Superior temporal gyrus (tissue), 1 donor: ENCODE measurements at regions not wholly inside any gene's neighbourhood (a gene's known extent, or its start where the extent isn't known, plus 50 kb on each side); places are given as distances from the start of the nearest gene placed in this dataset.
"Not testable (repeated sequence)": the region's sequence is repeated elsewhere in the genome, so short reads cannot be mapped to it uniquely, and the experiment has no call there.

Experiments
- DNase-seq: peaks from one replicate; pipeline ENCODE4 v3.0.0-alpha.2; 2016; ENCODE audit errors: extremely low spot score

DNA sequence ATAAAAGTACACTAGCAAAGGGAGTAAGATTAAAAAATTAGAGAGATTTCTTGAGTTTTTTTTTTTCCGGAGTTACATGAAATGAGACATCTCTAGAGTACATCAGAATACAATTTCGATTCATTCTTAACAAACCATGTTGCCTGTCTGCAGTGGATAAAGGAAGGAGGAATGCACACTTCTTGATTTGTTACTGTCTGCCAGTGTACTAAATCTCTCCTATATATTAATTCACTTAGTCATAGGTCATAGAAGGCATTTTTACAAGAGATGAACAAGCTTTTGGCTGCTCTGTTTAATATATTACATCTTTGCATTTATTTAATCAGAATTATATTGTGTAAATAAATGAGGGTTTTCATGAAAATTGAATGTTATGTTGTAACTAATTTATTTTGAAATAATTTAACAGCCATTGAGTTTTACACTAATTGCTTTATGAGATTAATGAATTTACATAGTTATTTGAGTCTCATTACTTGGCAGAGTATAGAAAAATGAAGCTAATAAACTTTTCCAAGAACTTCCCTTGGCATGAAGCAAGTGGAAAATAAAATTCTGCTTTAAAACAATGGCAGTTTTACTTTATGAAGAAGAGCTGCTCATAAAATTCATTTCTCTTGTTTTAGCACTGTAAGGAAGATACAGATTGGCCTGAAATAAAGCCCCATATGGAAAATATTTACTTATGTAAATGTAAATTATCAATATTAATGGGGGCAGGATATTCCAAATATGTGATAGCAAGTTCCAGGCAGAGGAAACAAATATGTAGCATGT, 1284.7 kb downstream of the BRINP3 start:
- DNase-seq: no peak

DNA sequence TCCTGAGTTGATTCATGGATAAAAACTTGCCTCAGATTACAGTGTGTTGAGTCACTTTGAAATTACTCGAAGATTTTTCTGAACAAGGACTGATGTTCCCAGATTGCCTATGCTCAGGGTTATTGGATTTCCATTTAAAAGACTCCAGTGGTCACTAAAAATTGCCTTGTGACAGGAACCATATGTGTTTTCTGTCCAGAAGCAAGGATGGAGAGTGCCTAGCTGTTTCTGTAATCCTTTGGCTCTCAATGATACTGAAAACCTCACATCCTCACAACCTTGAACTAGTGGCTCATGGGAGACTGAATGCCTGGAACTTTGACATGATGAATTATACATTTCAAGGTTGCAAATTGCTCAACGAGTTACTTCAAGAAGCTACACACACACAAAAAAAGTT, 1271.8 kb downstream of the BRINP3 start:
- DNase-seq: no peak

DNA sequence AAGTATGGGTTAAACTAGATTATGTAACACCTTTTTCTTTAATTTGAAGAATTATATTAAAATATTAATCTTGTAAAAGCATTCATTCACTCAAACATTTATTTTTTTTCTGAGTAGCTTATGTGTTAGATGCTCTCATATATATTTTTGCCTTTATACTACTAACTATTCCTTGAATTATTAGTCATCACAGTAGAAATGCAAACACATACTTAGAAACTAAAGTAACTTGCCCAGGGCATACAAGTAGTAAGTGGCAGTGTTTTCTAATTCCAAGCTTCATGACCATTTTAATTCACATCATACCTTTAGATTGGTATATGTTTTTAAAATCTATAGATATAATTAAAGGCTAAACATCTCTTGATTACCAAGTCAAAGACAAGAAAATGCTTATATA, 1271.0 kb downstream of the BRINP3 start:
- DNase-seq: no peak

DNA sequence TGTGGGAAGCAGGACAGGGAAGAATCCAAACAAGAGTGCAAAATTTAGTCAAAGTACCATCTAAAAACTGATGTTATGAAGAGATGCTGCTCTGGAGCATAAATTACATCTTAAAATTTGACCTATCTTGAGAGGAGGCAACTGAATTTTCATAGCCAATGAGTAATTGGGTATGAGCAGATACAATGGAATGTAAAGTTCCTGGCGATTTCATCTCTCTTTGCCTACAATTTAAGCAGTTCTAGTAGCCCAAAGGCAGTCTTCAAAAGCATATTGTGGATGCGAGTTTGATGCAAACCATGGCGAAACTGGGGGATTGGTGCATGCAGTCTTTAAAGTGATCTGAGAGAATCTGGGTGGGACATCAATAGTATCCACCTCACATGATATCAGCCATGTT, 1265.9 kb downstream of the BRINP3 start:
- DNase-seq: no peak

DNA sequence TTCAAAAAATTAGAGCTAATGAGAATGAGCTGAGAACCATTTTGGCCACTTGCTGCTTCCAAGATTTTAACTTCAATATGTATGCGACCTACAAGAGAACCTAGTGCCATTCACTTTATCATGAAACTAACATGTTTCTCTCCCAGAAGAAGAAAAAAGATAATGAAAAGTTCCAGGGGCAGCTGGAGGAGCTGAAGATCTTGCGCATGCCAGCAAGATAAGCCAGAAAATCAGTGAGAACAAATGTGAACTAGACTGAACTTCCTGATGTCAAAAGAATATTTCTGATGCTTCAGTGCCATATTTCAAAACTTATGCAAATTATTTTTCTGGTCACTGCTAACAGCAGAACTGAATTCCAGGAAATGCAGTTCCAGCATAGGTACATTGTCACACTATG, 1265.1 kb downstream of the BRINP3 start:
- DNase-seq: no peak

DNA sequence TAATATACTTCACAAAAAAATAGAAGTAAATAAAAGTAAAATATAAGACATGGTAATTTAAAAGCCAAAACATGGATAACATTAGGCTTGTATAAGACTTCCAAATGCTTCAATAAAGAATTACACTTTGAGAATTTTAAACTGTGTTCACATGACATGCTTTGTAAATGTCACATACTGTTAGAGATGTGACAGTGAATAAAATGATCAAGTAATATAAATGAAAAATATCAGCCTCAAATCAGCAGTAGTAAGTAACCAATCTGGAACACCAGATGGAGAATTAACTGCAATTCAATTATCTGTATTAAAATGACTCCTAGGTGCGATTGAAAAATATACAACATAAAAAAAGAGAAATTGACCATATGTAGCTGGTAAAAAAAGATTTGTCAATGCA, 1260.8 kb downstream of the BRINP3 start:
- DNase-seq: no peak

DNA sequence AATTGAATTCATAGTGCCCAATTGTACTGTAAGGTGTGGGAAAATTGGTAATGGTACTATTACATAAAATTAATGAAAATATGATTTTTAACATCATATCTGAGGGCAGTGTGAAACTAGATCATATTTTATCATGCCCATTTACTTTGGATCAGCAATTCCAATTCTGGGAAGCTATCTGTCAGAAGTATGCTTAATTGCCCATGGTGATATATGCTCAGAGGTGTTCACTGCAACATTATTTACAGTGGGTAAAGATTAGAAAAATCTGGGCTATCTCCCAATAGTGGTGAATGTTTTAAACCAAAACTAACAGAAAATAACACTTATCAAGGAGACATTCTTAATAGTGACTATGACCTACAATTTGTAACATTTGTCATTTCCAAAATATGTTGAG, 1260.0 kb downstream of the BRINP3 start:
- DNase-seq: no peak

DNA sequence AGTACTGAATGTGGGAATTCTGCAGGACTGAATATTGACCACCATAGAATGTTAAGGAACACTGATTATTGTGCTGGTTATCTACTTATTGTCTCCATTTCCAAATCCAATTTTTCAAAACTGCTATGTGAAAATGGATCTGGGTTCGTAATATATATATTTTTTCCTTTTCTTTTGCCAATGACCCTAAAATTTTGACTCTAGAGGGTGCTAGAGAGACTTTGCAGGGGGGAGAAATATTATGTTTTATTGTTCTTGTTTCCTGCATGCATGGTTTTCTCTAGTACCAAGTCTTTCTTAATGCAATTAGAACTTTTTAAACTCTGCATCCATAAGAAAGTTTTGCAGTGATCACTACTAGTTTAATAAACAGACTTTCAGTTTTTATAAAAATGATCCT, 1256.9 kb downstream of the BRINP3 start:
- DNase-seq: no peak

DNA sequence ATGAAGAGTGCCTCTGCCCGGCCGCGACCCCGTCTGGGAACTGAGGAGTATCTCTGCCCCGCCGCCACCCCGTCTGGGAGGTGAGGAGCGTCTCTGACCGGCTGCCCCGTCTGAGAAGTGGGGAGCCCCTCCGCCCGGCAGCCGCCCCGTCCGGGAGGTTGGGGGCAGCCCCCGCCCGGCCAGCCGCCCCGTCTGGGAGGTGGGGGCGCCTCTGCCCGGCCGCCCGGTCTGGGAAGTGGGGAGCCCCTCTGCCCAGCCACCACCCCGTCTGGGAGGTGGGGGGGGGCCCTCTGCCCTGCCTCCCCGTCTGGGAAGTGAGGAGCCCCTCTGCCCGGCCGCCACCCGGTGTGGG, 1251.9 kb downstream of the BRINP3 start:
- DNase-seq: not testable (repeated sequence)

DNA sequence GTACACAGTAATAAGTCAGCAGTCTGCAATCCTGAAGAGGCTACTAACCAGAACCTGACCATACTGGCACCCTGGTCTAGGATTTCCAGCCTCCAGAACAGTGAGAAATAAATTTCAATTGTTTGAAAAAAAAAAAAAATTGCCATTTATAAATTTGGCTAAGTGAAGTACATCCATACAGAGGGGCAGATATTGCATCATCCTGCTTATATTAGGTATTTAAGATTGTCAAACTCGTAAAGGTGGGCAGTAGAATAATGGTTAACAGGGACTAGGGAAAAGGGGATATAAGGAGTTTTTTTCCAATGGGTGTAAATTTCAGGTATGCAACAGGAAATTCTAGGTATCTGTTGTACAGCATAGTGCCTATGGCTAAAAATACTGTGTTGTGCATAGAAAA, 1250.9 kb downstream of the BRINP3 start:
- no peak for DNase-seq

DNA sequence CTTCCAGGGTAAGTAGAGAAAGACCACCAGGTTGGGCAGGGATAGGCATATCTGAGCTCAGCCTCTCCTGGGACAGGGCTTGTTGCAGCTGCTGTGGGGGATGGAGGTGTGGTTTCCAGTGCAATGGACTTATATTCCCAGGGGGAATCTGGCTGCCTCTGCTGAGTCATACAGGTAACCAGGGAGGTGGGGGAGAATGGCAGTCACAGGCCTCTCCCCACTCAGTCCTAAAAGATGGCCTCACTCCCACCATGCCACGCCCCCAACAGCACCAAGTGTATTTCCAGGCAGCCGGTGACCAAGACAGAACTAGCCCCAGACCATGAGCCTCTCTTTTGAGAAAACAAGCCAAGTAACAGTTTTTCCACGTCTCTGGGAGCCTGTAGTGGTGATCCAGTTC, 1240.7 kb downstream of the BRINP3 start:
- DNase-seq: no peak

DNA sequence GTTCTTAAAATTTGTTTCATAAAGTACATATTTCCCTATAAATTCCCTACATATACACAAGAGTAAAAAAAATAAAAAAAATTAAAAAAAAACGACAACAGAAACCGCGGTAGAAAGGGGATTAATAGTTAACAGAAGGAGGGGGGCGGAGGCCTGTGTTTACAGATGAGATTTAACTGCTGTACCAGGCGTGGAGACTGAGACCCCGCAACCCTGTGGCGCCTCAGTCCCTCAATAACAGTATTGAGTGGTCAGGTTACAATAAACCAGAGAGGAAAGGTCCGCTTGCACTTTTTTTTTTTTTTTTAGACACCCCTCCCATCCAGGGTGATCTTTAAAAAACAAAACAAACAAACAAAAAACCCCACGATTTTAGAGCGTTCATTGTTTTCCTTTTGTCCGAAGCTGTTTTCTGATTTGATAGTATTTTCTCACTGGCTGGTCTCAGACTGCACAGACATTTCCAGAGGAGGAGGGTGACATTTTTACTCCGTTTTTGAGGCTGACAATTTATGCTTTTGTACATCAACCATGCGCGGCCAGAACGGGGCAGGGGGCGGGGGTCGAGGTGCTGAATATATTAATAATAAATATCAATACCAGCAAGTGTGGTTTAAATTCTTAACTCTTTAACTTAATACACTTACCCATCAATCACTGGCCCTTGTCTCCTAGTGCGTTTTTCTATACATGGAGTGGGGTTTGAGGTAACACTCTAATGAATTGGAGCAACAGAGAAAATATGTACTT, 1223.9 kb downstream of the BRINP3 start:
- no peak for DNase-seq

DNA sequence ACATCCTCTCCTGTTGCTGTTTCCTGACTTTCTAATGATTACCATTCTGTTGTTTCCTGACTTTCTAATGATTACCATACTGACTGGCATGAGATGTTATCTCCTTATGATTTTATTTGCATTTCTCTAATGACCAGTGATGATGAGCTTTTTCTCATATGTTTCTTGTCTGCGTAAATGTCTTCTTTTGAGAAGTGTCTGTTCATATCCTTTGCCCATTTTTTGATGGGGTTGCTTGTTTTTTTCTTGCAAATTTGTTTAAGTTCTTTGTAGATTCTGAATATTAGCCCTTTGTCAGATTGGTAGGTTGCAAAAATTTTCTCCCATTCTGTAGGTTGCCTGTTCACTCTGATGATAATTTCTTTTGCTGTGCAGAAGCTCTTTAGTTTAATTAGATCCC, 1216.5 kb downstream of the BRINP3 start:
- DNase-seq: not testable (repeated sequence)

DNA sequence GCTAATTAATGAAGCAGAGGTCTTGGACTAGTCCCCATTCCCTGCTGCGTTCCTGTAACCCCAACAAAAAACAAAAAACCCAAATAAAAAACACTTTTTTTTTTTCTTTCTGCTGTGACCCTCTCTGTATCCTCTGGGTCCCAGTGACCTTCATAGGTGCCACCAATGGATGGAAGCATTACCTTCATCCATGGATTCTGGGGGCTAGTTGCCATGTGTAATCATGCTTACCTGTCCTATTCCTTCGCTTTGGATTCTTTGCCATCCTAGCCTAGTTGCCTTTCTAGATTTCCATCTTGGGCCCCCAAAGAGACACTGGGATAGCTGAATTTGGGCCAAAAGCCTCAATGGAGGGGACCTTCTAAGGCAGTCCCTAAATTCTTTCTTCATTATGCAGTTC, 1208.7 kb downstream of the BRINP3 start:
- DNase-seq: no peak

DNA sequence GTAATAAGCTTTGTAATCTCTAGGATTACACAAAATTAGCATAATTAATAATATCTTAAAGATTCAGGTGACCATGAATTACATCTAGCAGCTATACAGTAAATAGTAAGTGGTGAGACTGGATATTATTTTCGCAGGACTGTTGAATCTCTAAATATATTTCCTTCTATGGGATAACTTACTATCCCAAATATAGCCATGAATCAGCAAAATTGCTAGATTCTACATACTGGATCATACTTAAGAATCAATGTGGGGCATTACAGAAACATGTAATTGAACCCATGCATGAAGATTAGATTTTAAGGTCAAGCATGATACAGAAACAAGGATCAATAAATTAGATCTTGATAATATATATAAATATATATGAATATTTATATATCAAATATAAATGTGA, 1203.4 kb downstream of the BRINP3 start:
- DNase-seq: no peak

DNA sequence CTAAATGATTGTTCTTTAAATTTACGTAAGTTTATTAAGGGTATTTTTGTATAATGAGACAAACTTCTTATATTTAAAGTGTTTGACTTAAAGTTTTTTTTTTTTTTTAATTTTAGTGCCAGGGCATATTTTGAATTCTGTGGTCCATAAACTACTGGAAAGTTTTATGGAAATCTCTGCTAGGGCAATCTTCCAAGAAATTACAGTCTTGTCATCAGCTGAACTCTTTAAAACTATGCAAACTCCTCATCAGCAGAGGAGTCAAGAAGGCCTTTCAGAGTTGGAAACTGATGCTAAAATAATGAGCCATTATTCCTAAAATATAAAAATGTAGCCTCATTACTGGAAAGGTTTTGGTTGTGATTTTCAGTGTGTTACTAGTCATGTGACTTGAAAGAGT, 1201.9 kb downstream of the BRINP3 start:
- DNase-seq: no peak

DNA sequence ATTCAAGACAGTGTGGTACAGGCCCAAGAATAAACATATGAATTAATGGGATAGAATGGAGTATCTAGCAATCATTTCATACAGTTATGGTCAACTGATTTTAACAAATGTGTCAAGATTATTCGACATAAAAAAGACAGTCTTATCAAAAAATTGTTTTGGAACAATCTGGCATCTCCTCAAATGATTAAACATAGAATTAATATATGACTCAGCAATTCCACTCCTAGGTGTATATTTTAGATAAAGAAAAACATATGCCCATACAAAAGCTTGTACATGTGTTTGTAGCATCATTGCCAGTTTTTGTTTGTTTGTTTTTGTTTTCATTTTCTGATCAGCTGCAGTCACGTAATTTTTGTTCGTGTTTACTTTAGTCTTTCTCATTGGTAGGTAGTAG, 1188.3 kb downstream of the BRINP3 start:
- no peak for DNase-seq

DNA sequence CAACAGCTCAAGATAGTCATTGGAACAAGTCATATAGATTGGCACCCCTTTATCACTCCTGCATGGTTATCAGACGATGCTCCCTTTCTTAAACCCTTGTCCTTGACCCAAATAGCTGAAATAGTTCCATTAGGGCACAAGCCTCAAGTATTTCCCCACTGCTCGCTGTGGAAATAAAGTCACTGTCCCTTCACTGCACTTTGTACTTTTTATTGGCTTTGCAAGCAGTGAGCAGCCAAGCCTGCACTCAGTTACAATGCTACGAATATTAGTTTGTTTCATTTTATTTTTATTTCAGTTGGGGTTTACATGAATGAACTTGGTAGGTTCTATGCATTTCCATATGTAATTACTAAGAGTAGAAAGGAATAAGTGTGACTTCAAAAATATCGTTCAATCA, 1176.4 kb downstream of the BRINP3 start:
- no peak for DNase-seq

DNA sequence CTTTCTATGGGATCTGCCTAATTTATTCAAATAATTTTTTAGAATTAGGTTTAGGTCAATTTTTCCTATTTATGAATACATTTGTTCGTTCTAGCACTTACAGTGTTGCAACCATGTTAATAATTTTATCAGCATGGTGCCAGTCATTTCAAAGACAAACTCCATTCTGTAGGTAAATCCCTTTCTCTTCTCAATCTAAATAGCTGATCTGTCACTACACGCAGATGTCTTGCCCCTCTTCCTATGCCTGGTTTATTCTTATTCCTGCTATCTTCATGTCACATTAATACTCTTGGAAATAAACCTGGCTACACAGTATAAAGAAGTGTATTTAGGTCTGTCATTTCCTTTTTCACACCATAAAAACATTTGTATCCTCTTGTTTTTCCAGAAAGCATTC, 1172.4 kb downstream of the BRINP3 start:
- DNase-seq: no peak

DNA sequence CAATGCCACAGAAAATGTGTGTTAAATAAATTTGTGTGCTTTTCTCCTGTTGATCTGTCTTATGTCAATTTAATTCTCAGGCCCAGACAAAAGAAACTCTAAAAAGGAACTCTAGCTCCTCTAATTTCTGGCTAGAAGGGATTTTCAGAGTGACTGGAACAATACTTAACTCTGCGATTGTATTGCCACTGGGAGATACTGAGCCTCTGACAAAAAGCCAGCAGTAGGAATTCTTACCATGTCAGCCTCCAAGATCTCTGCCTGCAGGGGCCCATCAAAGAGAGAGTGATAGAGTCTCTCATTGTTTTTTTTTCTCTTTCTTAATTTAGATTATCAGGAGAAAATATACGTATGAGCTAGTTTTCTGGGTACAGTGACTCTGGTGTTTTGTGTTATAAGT, 1165.7 kb downstream of the BRINP3 start:
- DNase-seq: no peak

DNA sequence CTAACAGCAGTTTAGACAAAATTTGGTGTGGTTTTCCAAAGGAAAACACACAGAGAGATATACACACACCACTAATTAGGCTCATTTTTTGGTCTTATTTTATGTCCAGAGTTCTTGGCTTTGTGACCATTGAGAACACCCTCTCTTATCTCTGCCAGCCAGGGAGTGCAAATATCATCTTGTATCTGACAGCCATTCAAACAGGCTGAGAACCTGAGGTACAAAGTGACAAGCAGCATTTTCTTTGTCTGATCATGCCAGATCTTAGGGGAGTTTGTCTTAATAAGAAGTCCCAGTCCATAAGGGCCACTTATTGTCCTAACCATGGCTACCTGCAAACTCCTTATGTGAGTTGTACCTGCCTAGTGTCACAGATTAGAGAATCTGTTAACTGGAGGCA, 1165.2 kb downstream of the BRINP3 start:
- no peak for DNase-seq

DNA sequence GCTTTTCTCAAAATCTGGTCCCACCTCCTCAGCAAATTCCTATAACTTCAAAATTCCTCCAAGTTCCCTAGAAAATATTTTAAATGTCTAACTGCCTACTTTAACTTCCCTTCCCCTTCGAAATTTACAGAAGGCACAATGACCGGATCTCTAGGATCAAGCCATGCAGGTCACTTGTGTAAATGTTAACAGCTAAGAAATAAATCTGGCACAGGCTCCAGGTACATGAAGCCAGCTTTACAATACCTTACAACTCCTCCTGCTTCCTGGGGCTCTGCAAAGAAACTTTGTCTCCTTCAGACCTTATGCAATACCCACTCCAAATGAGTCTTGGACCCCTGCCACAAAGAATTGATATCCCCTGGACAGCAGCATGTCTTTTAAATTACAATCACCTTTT, 1164.2 kb downstream of the BRINP3 start:
- DNase-seq: no peak

DNA sequence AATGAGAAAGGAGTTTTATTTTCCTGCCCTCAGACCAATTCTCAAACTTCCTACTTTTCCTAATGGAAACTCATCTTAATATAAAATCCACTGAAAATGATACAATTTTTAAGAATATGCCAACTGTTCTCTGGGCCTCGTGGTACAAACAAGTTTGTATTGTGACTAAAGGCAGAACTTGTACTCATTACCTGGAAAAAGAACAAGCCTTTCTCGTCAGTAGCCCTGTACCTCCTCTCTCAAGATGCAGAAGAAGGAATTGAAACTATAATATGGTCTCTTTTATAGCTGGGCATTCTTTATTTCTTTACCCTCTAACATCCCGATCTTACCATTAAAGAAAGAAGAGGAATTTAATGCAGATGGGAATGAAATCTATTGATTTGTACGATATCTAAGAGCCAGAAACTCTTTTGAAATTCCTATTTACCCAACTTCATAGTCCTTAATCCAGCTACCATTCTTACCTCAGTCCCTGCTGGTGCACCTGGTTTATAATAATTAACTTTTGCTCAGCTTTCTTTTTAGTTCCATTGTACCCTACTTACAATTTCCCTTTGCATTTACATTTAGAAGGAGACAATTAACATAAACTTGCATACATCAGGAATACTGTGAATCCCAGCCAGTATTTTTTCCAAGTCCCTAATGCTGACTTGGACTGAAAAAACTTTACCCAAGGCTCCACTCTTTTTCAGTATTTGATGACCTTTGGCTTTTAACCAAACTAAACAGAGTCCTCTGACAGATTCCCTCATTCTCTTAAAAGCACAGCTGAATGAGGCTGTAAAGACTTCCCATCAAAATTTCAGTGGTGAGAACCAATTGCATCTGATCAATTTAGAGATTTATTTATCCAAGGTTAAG, 1162.4 kb downstream of the BRINP3 start:
- DNase-seq: no peak
